ENCODE measurements at regions not wholly inside any gene's neighbourhood (a gene's known extent, or its start where the extent isn't known, plus 50 kb on each side); places are given as distances from the start of the nearest gene placed in this dataset.

DNA sequence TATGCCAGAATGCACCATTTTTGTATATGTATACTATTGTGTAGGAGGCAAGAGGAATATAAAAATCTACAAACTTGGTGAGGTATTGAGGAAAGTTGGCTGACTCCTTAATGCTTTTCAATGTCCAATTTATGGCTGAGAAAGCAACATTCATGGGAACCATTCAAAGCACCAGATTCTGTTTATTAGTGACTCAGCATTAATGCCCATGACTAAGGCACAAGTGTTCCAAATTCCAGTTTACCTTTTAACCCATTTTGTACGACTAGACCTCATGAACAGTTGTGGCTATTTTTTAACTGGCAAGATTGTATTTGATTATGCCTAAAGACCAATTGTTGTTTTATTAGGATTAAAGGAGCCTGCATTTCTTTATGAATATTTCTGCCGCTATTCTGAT, 375.4 kb upstream of the ATP2B1 start:
- Histone ChIP-seq H3K27me3 (ENCODE audit: low read length) (no peaks in the 10 kb centered on the region), H3K27ac (ENCODE audit: low read depth, low read length) (no peak overlapping the region), H3K9ac (ENCODE audit: low read length) (no peak overlapping the region), H3K9me3 (ENCODE audit: insufficient read depth, low read length) (no peaks in the 10 kb centered on the region), H3K36me3 (ENCODE audit: low read length) (no peaks in the 10 kb centered on the region), H3K4me3 (ENCODE audit: insufficient read depth, low read length, poor library complexity, severe bottlenecking) (no peak overlapping the region), H4K20me1 (ENCODE audit: low read depth, low read length) (no peaks in the 10 kb centered on the region), H3K79me2 (ENCODE audit: insufficient read depth, low read length) (no peaks in the 10 kb centered on the region), H2AFZ (ENCODE audit: low read depth, low read length, severe bottlenecking) (no peak overlapping the region), H3K9me2 (replicated peaks; ENCODE audit: insufficient read depth, low read length) (no peaks in the 10 kb centered on the region), H3K4me2 (ENCODE audit: low read depth, low read length, poor library complexity, severe bottlenecking) (no peak overlapping the region), H3F3A (ENCODE audit: insufficient read depth) (peaks cover 8% of the 10 kb centered on the region; the same call in 1 of the 2 replicates)
- TF ChIP-seq, protein P1, sequence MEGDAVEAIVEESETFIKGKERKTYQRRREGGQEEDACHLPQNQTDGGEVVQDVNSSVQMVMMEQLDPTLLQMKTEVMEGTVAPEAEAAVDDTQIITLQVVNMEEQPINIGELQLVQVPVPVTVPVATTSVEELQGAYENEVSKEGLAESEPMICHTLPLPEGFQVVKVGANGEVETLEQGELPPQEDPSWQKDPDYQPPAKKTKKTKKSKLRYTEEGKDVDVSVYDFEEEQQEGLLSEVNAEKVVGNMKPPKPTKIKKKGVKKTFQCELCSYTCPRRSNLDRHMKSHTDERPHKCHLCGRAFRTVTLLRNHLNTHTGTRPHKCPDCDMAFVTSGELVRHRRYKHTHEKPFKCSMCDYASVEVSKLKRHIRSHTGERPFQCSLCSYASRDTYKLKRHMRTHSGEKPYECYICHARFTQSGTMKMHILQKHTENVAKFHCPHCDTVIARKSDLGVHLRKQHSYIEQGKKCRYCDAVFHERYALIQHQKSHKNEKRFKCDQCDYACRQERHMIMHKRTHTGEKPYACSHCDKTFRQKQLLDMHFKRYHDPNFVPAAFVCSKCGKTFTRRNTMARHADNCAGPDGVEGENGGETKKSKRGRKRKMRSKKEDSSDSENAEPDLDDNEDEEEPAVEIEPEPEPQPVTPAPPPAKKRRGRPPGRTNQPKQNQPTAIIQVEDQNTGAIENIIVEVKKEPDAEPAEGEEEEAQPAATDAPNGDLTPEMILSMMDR (IDR thresholded peaks at IDR 0.05; ENCODE audit: insufficient read depth, low read length, poor library complexity, severe bottlenecking) = no peak
- TF ChIP-seq EZH2phosphoT487 (conservative IDR thresholded peaks at IDR 0.05; ENCODE audit: low read length) = no peak

DNA sequence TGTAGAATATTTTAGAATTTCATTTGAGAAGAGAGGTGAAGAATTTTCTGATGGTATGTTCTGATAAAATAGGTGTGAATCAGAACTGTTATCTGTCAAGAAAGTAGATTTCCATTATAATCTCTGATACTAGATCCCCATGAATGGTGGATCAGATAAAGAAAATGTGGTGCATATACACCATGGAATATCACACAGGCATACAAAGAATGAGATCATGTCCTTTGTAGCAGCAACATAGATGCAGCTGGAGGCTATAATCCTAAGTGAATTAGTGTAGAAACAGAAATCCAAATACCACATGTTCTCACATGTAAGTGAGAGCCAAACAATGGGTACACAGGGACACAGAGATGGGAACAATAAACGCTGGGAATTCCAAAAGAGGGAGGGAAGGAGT, 372.0 kb upstream of the ATP2B1 start:
- Histone ChIP-seq H4K20me1 (ENCODE audit: low read depth, low read length) (no peaks in the 10 kb centered on the region), H3F3A (ENCODE audit: insufficient read depth) (peaks cover 13% of the 10 kb centered on the region; the same call in 1 of the 2 replicates), H3K79me2 (ENCODE audit: insufficient read depth, low read length) (no peaks in the 10 kb centered on the region), H3K9me2 (replicated peaks; ENCODE audit: insufficient read depth, low read length) (no peaks in the 10 kb centered on the region), H3K4me2 (ENCODE audit: low read depth, low read length, poor library complexity, severe bottlenecking) (no peak overlapping the region), H3K27me3 (ENCODE audit: low read length) (no peaks in the 10 kb centered on the region), H2AFZ (ENCODE audit: low read depth, low read length, severe bottlenecking) (no peak overlapping the region), H3K27ac (ENCODE audit: low read depth, low read length) (peak overlapping the region; percentile 56), H3K9ac (ENCODE audit: low read length) (no peak overlapping the region), H3K9me3 (ENCODE audit: insufficient read depth, low read length) (no peaks in the 10 kb centered on the region), H3K4me3 (ENCODE audit: insufficient read depth, low read length, poor library complexity, severe bottlenecking) (no peak overlapping the region), H3K36me3 (ENCODE audit: low read length) (no peaks in the 10 kb centered on the region)
- TF ChIP-seq EZH2phosphoT487 (conservative IDR thresholded peaks at IDR 0.05; ENCODE audit: low read length) = no peak
- TF ChIP-seq, protein P1 (IDR thresholded peaks at IDR 0.05; ENCODE audit: insufficient read depth, low read length, poor library complexity, severe bottlenecking) = no peak

DNA sequence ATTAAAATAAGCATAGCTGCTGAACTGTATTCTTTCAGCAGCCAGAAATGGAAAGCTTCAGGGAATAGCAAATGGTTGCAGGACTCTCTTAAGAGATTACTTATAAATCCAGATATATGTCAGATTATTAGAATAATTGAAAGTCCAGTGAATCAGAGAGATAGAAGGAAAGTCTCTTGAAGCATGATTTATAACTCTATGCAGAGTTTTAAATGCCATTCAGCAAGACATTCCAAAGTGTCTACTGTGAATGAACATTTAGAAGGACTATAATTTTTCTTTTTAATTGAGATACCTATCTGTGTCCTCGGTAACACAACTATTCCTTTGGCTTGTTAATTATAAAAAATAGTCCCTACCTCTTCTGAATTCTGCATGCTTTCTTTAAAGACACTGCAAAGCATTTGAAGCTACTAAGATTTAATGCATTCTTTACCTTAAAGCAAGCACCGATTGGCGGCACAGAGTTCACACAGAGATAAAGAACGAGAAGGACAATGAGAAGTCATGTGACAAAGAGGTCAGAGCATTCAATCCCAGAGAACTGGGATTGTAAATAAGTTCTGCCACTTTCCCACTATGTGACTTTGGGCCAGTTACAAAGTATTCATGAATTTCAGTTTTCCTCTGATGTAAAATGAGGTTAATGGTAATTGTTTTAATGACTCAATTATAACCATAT, 371.0 kb upstream of the ATP2B1 start:
- Histone ChIP-seq H3K4me2 (ENCODE audit: low read depth, low read length, poor library complexity, severe bottlenecking) (peak overlapping the region; percentile 1), H4K20me1 (ENCODE audit: low read depth, low read length) (no peaks in the 10 kb centered on the region), H2AFZ (ENCODE audit: low read depth, low read length, severe bottlenecking) (no peak overlapping the region), H3K79me2 (ENCODE audit: insufficient read depth, low read length) (no peaks in the 10 kb centered on the region), H3K27ac (ENCODE audit: low read depth, low read length) (peak overlapping the region; percentile 89), H3K9me2 (replicated peaks; ENCODE audit: insufficient read depth, low read length) (no peaks in the 10 kb centered on the region), H3K9me3 (ENCODE audit: insufficient read depth, low read length) (no peaks in the 10 kb centered on the region), H3K4me3 (ENCODE audit: insufficient read depth, low read length, poor library complexity, severe bottlenecking) (no peak overlapping the region), H3F3A (ENCODE audit: insufficient read depth) (peaks cover 13% of the 10 kb centered on the region; the same call in 1 of the 2 replicates), H3K27me3 (ENCODE audit: low read length) (no peaks in the 10 kb centered on the region), H3K36me3 (ENCODE audit: low read length) (no peaks in the 10 kb centered on the region), H3K9ac (ENCODE audit: low read length) (no peak overlapping the region)
- TF ChIP-seq, protein P1 (IDR thresholded peaks at IDR 0.05; ENCODE audit: insufficient read depth, low read length, poor library complexity, severe bottlenecking) = no peak
- no peak for TF ChIP-seq EZH2phosphoT487 (conservative IDR thresholded peaks at IDR 0.05; ENCODE audit: low read length)
